CD4-positive, alpha-beta T cell treated with Interferon gamma for 1 hour (primary cell): ENCODE measurements at regions not wholly inside any gene's neighbourhood (a gene's known extent, or its start where the extent isn't known, plus 50 kb on each side); places are given as distances from the start of the nearest gene placed in this dataset.
"Not testable (repeated sequence)": the region's sequence is repeated elsewhere in the genome, so short reads cannot be mapped to it uniquely, and the experiment has no call there.

Experiments used
- DNase-seq: peaks from one replicate; pipeline ENCODE4 v3.0.0-alpha.2; 2020

DNA sequence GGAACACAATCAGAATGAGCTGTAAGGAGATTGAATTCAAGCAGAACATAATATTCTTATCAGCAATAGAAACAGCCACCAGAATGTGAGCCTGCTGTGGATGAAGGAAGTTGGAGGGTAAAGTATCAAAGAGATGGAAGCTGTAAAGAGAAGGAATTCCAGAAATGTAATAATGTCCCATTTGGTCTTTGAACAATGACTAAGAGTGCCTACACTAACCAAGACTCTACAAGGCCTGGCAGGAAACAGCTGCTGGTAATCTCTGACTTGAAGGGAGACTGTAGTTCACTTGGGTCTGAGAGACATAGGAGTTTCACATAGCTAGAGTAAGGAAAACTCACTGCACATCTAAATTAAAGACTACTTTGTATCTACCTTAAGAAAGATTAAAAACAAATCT, 1176.0 kb upstream of the ALCAM start:
- no peak for DNase-seq

DNA sequence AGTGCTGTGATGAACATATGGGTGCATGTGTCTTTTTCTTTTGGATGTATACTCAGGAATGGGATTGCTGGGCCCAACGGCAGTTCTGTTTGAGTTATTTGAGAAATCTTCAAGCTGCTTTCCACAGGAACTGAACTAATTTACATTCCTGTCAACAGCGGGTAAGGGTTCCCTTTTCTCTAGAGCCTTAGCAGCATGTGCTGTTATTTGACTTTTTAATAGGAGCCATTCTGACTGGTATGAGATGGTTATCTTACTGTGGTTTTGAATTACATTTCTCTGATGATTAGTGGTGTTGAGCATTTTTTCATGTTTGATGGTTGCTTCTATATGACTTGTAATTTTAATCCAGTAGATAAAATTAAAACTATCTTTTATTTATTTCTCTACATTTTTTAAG, 1168.6 kb upstream of the ALCAM start:
- no peak for DNase-seq

DNA sequence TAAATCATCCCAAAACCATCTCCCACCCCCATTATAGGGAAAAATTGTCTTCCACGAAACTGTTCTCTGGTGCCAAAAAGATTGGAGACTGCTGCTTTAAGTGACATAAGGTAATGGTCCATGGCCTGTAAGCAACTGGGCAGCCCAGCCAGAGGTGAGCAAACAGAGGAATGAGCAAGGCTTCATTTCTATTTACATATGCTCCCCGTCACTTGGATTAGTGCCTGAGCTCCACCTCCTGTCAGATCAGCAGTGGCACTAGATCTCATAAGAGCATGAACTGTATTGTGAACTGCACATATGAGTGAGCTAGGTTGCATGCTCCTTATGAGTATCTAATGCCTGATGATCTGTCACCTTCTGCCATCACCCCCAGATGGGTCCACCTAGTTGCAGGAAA, 1159.8 kb upstream of the ALCAM start:
- no peak for DNase-seq

DNA sequence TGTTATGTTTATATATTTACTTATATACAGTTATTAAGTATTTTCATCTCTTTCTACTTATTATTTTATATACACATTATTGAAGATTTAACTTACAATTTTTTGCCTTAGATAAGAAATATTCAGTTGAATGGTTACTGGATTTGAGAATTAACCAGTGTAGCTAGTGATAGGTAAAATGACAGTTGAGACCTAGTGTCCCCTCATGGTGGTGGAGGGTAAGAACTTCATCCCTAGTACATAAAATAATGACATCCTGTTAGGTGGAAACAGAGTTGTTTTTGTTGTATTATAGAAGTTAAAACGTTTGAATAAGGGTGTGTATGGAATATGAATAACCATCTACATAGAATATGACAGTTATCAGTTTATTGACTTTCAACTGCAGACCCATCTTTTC, 1152.4 kb upstream of the ALCAM start:
- DNase-seq: no peak

DNA sequence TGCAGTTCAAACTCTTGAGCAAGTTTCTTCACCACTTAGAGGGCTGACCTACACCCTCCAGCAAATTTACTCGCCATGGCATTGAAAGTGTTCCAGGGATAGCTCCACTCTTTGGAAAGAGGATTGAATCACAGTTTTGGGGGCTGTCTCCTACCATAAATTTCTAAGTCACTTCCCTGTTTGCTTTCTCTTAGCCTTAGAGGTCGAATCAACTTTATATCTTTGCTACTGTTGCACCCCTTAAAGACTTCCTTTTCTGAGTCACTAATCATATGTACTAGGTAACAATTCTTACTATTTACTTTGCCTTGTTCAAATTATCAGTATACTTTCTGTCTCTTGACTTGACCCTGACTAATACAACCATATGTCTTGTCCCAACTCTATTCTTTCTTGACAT, 1151.8 kb upstream of the ALCAM start:
- no peak for DNase-seq

DNA sequence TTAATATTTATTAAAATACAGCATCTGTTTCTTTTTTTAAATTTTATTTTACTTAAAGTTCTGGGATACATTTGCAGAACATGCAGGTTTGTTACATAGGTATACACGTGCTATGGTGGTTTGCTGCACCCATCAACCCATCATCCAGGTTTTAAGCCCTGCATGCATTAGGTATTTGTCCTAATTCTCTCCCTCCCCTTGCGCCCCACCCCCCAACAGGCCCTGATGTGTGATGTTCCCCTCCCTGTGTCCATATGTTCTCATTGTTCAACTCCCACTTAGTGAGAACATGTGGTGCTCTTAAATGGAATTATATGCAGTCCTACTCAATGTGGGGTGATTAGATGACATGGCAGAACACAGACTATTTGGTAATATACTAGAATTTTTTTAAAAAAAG, 1147.7 kb upstream of the ALCAM start:
- not testable (repeated sequence) for DNase-seq

DNA sequence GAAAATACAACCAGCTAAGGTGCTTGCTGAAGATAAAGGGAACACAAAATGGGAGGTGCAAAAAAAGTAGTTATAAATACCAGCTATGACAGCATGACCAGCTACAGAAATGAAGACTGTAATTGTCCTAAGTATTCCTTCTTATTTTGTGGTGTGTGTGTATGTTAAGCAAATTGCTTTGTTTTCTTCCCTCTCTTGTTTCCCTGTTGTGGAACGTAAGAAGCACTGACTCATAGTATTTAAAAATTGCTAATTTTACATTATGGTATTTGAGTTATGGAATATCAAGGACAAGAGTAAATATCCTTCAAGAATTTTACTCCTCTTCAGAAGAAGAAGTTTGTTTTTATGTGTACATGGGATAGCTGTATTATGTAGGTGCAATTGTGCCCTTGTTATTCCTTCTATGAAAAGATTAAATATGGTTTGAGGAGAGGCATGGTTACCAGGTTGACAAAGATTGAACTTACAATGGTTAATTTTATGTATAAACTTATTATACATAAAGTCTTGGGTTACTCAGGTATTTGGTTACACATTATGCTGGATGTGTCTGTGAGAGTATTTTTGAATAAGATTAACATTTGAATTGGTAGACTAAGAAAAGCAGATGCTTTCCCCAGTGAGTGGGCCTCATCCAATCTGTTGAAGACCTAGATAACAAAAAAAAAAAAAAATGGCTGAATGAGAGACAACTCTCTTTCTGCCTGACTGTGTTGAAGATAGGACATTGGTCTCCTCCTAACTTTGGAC, 1132.1 kb upstream of the ALCAM start:
- no peak for DNase-seq

DNA sequence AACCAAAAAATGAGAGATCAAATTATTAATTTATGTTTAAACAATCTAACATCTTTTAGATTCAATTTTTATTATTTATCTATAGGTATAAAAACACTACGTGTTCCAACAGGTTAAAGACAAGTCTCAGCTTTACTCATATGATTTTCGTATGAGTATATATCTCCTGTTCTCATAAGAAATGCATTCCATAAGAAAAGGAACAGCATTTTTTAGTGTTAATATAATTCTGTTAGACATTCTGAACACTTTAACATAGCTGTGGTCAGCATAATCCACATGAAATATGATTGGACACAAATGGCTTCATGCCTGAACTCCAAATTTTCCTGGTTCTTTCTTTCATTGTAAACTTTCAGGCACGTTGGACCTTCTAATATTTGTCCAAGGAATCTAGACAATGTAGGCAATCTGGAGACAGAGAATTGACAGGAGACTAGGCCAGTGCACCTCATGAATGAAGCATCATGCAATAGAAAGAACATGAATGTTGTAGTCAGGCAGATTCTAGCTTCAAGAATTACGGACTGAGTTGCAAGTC, 1122.0 kb upstream of the ALCAM start:
- no peak for DNase-seq

DNA sequence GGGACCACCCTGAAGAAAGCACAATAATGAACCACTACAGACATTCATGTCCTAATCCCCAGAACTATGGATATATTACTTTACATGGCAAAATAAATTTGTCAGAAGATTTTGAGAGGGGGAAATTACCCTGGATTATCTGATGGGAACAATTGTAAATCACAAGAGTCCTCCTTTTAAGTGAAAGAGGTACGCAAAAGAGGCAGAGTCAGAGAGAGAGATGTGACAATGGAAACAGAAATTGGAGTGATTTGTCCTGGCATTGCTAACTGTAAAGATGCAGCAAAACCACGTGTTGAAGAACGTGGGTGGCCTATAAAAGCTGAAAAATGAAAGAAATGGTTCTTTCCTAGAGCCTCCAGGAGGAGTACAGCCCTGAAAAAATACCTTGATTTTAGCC, 1121.4 kb upstream of the ALCAM start:
- no peak for DNase-seq

DNA sequence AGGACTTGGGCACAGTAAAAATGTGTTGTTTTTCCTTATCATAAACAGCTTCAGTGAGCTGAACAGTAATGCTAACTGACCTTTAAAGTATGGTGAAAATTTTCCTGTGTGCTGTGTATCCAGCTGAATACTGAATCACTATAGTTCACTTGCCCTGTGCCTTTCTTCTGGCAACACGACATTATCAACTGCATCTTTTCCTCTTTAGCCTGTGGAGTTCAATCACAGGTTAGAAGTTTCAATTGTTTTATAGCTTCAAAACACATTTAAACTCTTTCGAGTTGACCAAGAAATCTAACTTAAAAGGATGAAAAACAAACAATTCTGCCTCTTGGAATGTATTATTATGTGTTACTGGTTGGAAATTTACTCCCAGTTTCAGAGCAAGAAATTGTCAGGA, 1120.7 kb upstream of the ALCAM start:
- DNase-seq: no peak

DNA sequence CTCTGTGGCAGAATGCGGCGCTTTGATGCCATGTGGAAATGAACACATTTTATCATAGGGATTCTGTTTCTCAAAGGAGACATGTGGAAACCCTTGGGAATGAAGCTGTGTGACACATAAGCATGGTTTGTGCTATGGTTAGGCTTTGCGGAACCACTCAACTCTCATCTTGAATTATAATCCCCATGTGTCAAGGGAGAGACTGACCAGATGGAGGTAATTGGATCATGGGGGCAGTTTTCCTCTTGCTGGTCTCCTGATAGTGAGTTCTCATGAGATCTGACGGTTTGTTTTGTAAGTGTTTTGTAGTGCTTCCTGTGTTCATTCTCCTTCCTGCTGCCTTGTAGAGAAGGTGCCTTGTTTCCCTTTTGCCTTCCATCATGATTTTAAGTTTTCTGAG, 1109.2 kb upstream of the ALCAM start:
- no peak for DNase-seq

DNA sequence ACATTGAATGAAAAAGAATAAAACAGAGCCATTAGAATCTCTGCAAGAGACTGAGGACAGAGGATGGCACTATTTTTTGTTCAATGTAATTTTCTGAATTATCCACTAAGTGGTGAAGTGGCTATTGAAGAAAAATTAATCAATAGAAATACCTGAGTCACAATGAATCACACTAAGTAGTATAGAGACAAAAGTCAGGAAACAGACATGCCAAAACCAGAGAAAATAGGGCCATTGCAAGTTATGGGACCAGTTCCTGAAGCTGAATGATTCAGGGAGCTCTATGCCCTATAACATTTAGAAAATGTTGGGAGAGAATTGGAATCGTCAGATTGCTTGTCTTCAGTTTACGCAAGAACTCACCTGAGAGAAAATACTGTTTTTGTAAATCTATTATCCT, 1103.2 kb upstream of the ALCAM start:
- no peak for DNase-seq

DNA sequence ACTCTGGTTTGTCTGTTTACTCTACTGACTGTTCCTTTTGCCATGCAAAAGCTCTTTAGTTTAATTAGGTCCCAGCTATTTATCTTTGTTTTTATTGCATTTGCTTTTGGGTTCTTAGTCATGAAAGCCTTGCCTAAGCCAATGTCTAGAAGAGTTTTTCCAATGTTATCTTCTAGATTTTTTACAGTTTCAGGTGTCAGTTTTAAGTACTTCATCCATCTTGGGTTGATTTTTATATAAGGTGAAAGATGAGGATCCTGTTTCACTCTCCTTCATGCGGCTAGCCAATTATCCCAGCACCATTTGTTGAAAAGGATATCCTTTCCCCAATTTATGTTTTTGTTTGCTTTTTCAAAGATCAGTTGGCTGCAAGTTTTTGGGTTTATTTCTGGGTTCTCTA, 1100.5 kb upstream of the ALCAM start:
- DNase-seq: not testable (repeated sequence)

DNA sequence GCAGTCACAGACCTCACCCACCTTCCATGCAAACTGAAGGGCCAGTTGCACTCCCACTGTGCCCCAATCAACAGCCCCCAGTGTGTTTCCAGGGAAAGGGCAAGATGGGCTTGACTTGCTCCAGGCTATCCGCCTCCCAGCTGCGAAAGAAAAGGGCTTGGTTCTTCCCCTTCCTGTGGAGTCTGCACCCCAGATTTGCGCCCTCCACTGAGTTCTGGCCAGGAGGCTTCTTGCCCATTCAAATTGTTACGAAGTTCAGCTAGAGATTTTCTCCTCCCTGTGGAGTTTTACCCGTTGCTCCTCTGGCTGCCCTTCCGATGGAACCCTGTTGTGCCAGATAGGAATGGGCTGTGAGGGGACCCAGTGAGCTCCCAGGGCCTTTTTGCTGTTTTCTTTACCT, 1096.9 kb upstream of the ALCAM start:
- no peak for DNase-seq

DNA sequence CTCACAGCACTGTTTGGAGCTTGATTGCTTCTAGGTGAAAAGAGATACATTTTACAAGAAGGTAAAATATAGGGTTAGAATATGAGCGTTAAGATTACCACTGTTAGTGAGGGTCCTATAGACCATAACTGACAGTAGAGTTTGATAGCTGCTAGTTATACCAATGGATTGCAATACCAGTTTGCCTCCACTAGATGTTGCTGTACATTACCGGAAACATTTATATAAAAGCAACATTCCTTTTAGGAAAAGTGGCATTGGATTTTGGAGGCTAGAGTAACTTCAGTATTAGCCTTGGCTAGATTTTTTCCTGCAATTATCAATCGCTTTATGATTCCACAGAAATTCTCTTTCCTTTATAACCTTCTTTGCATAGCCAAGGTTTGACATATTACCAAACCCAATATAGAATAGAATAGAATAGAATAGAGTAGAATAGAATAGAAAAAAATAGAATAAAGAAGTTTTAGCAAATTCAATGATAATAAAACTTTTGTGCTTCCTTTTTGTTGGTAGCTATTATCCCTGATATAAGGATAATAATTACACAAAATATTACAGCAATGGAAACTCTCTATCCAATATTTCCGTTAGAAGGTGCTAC, 1093.6 kb upstream of the ALCAM start:
- no peak for DNase-seq

DNA sequence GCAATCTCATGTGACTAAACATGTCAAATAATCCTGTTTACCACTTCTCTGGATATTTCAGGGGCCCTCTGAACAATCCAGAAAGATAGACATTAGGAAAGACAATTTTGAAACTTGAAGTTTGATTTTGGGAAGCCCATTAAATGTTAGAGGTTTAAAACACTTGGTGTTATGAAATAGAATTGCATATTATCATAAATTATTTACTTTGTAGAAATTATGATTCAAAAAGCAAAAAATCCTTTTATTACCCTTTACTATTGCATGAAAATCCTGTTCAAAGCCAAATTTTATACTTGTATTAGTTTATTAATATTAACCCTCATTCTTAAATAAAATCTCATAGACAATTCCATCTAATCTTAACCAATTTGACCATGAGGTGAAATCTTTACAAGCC, 1091.5 kb upstream of the ALCAM start:
- no peak for DNase-seq

DNA sequence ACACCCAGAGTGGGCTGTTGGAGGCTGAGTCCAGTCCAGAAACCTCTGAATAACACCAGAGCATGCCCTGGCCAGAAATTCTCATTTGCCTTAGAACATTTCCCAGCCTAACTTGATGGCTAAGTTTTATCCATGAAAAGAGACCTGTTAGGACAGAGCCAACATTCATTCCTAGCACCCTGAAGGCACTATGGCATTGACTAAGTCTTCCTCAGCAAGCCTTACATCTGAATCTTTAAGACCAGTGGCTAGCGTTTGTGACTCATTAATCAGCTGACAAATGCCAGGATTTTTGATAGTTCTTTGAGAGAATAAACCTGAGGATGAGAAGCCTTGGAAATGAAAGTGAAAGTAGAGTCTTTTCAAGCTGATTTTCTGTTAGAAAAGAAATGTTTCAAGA, 1087.1 kb upstream of the ALCAM start:
- DNase-seq: no peak

DNA sequence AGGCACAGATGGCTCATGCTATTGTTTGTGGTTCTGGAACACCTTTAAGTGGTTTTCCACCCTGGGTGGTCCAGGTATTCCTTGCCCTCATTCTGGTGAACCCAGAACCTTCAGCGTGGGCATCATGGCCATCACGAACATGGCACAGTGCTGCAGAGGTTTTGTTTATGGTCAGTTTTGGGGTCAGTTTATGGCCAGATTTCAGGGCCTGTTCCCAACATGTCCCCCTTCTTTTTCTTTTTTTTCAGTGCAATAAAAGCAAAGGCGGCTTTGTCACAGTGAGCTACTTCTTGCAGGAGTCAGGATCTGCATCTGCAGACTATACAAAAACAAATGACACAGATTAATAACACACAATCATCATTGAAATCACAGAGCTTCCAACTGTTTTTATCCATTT, 1085.0 kb upstream of the ALCAM start:
- DNase-seq: no peak

DNA sequence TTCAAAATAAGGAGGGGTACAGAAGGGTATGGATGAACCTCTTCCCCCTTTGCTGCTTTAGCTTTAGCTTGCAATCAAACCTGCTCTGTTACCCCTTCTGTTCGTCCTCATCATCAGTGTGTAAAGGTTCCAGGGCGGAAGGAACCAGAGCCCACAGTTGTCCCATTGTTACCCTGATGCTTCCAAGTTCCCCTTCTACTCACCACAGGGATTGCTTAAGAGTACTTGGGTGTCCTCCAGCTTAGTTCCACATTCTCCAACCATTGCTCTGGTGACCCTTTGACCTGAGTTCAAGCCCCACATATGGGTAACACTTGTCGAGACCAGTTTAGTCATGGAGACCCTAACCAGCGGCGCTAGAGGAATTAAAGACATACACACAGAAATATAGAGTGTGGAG, 1080.1 kb upstream of the ALCAM start:
- no peak for DNase-seq

DNA sequence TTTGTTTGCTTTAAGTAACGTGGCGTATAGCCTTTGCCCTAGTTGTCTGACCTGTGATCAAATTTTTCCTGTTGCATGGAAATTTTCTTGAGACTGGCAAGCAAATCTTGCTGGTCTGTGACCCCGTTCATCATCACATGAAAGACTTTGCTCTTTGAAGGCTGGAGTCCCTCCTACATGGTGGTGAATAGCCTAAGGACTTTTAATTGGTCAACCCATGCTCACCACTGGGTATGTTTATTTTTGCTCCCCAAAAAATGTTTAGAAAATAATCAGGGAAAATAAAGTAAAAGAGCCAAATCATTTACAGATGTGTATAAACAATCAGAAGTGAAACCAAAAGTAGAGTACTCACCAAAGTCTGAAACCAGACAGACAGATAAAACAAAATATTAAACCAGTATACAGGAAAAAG, 1075.3 kb upstream of the ALCAM start:
- no peak for DNase-seq

DNA sequence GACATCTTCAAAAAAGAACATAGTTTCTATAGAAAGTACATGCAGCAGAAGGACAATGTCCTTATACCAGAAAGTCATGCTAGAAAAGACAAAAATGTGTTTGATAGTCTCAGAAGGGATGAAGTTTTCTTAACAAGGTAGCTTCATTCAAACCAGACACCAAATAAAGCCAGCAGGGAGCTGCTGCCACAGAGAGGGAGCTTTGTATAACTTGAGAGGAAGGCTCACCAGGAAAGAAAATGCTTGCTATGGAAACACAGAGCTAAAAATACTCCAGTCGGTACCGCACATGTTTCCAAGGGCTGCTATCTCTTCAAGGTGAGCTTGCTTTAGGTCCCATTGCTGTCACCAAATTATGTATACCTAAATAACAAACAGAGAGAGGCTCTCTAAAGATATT, 1074.8 kb upstream of the ALCAM start:
- no peak for DNase-seq

DNA sequence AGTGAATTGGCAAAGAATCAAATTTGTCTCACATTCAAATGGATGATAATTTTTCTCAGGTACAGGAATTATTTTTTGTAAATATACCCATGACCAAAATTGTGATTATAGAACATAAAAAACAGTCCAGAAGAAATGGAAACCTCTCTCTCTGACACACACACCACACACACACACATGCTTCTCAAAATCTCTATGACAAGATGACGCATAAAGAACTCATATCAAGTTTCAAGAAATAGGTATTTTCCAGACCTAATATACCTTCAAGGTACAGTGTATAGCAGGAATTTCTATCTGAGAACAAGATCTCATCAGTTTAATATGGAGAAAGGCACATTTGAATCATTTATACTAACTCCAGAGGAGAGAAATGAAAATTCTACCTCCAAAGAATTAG, 1069.1 kb upstream of the ALCAM start:
- DNase-seq: no peak

DNA sequence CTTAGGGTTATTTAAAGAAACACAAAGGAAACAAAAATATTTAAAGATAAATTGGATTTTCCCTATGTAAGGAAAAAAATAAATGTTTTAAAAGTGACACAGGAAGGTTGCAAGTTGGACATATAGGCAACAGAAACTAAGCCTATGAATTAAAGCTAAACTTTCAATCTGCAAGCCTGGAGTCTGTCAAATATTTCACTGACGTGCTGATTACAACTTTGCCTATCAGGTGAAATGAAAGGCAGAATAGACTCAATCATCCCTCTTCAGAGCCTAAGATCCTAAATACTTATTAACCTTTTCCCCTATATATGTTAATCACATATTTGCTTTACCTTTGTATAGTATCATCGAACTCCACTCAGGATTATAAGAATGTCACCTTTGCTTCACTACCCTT, 1068.0 kb upstream of the ALCAM start:
- DNase-seq: no peak

DNA sequence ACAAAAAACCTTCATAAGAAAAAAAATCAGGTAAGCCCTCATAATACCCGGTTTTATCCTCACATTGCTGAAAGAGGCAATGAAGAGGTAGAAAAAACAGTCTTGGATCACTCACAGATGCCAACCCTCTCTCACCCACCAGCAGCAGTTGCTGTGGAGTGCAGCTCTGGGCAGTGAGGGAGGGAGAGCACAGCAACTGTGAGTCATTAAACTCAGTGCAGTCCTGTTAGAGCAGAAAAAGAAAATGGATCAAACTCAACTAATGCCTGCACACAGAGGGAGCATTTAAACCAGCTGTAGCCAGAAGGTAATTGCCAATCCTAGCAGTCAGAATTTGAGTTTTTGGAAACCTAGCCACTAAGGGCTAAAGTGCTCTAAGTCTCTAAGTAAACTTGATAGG, 1050.6 kb upstream of the ALCAM start:
- no peak for DNase-seq

DNA sequence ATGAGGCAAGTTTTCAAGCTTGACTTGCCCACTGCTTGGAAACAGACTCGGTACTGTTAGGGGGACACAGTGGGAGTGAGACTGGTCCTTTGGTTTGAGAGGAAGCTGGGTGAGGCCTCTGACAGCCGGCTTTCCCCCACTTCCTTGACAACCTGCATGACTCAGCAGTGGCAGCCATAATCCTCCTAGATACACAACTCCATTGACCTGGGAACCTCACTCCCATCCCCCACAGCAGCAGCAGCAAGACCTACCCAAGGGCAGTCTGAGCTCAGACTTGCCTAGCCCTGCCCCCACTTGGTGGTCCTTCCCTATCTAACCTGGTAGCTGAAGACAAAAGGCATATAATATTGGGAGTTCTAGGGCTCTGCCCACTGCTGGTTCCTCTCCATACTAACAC, 1043.5 kb upstream of the ALCAM start:
- DNase-seq: no peak
